HT-29 (cell line): ENCODE measurements at regions not wholly inside any gene's neighbourhood (a gene's known extent, or its start where the extent isn't known, plus 50 kb on each side); places are given as distances from the start of the nearest gene placed in this dataset. TPM values are rescaled to one million over a fixed set of nuclear protein-coding genes. Genes with fewer than 3 reads are reported as not detected.

Experiments
- DNase-seq: peaks from one replicate; pipeline ENCODE4 v3.0.0-alpha.2; 2015; ENCODE audit warnings: low spot score
- small RNA-seq: library from RNA; depleted of rRNA; stranded (forward); fragments of <200 nt; gene quantifications from one replicate; pipeline ENCODE3, GENCODE V24; 2014

- DNase-seq: no peak
Measured at GRCh38 chr5:39478863-39479262, 54.1 kb upstream of the DAB2 start.

- DNase-seq: no peak
Measured at GRCh38 chr5:39476843-39477220, 52.1 kb upstream of the DAB2 start.

GRCh38 chr5:39475881-39476842 is 51.4 kb upstream of the DAB2 start:
- DNase-seq: no peak

- no peak for DNase-seq
Measured at GRCh38 chr5:39475159-39475571, 50.4 kb upstream of the DAB2 start.

Small RNA genes lying in the stretch of these regions (small RNA-seq; reads per million reads assigned to genes)
- not detected for gene RNU1-150P
